GM23338 (cell line): ENCODE measurements at regions not wholly inside any gene's neighbourhood (a gene's known extent, or its start where the extent isn't known, plus 50 kb on each side); places are given as distances from the start of the nearest gene placed in this dataset.

ENCODE experiments used
- ATAC-seq: fragments of 200-7000 bp; cut with Tn5 transposase; 3 replicates; pipeline ENCODE4 v1.9.1; 2020
- DNase-seq: peaks from one replicate; pipeline ENCODE4 v3.0.0-alpha.2; 2015; ENCODE audit warnings: low spot score
- H2AFZ ChIP-seq: fragments of 200-600 bp; sonication (generic); 2 replicates; pipeline ENCODE4 v1.8.0; 2016; ENCODE audit warnings: antibody characterized with exemption, mild to moderate bottlenecking, moderate library complexity
- H3F3A ChIP-seq: fragments of 200-600 bp; sonication (generic); replicated peaks from 2 replicates; pipeline ENCODE4 v1.8.0; 2017; ENCODE audit warnings: antibody characterized with exemption, mixed run types, low read depth
- H3K27ac ChIP-seq: fragments of 200-600 bp; sonication (generic); 2 replicates; pipeline ENCODE4 v1.6.1; 2016; ENCODE audit warnings: low read depth
- H3K27me3 ChIP-seq: fragments of 200-600 bp; sonication (generic); 2 replicates; pipeline ENCODE4 v1.8.0; 2016; ENCODE audit warnings: mild to moderate bottlenecking, mixed run types, moderate library complexity; ENCODE audit not compliant: insufficient read depth
- H3K36me3 ChIP-seq: fragments of 200-600 bp; sonication (generic); 2 replicates; pipeline ENCODE4 v1.8.0; 2016; ENCODE audit warnings: mild to moderate bottlenecking; ENCODE audit not compliant: insufficient read depth
- H3K4me1 ChIP-seq: fragments of 200-600 bp; sonication (generic); 2 replicates; pipeline ENCODE4 v1.8.0; 2016; ENCODE audit warnings: mild to moderate bottlenecking, moderate library complexity; ENCODE audit not compliant: insufficient read depth
- H3K4me2 ChIP-seq: fragments of 200-600 bp; sonication (generic); 2 replicates; pipeline ENCODE4 v1.7.1; 2017; ENCODE audit warnings: mixed run types
- H3K4me3 ChIP-seq: fragments of 200-600 bp; sonication (generic); 2 replicates; pipeline ENCODE4 v1.6.1; 2016; ENCODE audit warnings: mixed run types
- H3K79me2 ChIP-seq: fragments of 200-600 bp; sonication (generic); replicated peaks from 2 replicates; pipeline ENCODE4 v1.8.0; 2017; ENCODE audit warnings: mild to moderate bottlenecking; ENCODE audit not compliant: insufficient read depth
- H3K9me2 ChIP-seq: fragments of 200-600 bp; sonication (generic); 2 replicates; pipeline ENCODE4 v1.8.0; 2017; ENCODE audit not compliant: insufficient read depth
- H4K20me1 ChIP-seq: fragments of 200-600 bp; sonication (generic); replicated peaks from 2 replicates; pipeline ENCODE4 v1.8.0; 2017; ENCODE audit warnings: mild to moderate bottlenecking; ENCODE audit not compliant: insufficient read depth
- H3K27ac Mint-ChIP-seq: 2 replicates; pipeline ENCODE4 v1.8.0; 2020; ENCODE audit warnings: inconsistent platforms, mild to moderate bottlenecking, moderate library complexity, mixed read lengths
- H3K27me3 Mint-ChIP-seq: 3 replicates; pipeline ENCODE4 v1.8.0; 2022; ENCODE audit warnings: low read depth, mild to moderate bottlenecking, moderate library complexity, mixed read lengths, inconsistent platforms; ENCODE audit not compliant: insufficient read depth, poor library complexity
- H3K36me3 Mint-ChIP-seq: 3 replicates; pipeline ENCODE4 v1.8.0; 2021; ENCODE audit warnings: low read depth, mild to moderate bottlenecking, inconsistent platforms, moderate library complexity, mixed read lengths
- H3K4me1 Mint-ChIP-seq: 3 replicates; pipeline ENCODE4 v1.8.0; 2020; ENCODE audit warnings: mild to moderate bottlenecking, inconsistent platforms, mixed read lengths
- H3K4me3 Mint-ChIP-seq: 3 replicates; pipeline ENCODE4 v1.8.0; 2021; ENCODE audit warnings: moderate library complexity, mild to moderate bottlenecking, inconsistent platforms, mixed read lengths
- H3K9me3 Mint-ChIP-seq: 3 replicates; pipeline ENCODE4 v1.8.0; 2020; ENCODE audit warnings: moderate library complexity, mild to moderate bottlenecking, inconsistent platforms, mixed read lengths
- CREB1 ChIP-seq: fragments of 250-450 bp; sonication (Bioruptor Pico); IDR thresholded peaks from 2 replicates; pipeline ENCODE4 v1.5.0; 2020; ENCODE audit warnings: low read depth, mild to moderate bottlenecking, moderate library complexity
- ETS1 ChIP-seq: IDR thresholded peaks from 2 replicates; pipeline ENCODE4 v1.6.1; 2016; ENCODE audit warnings: antibody characterized with exemption
- EZH2 ChIP-seq: fragments of 200-600 bp; sonication (generic); IDR thresholded peaks from one replicate; pipeline ENCODE4 v1.8.0; 2017; ENCODE audit warnings: antibody characterized with exemption, mild to moderate bottlenecking, low read depth; ENCODE audit not compliant: unreplicated experiment
- EZH2phosphoT487 ChIP-seq: fragments of 200-600 bp; sonication (generic); IDR thresholded peaks from one replicate; pipeline ENCODE4 v1.8.1; 2018; ENCODE audit warnings: antibody characterized with exemption; ENCODE audit not compliant: unreplicated experiment
- JUNB ChIP-seq: IDR thresholded peaks from one replicate; pipeline ENCODE4 v1.6.1; 2016; ENCODE audit warnings: antibody characterized with exemption; ENCODE audit not compliant: unreplicated experiment
- NANOG ChIP-seq: IDR thresholded peaks from 2 replicates; pipeline ENCODE4 v1.6.1; 2016; ENCODE audit warnings: antibody characterized with exemption, borderline replicate concordance
- POLR2AphosphoS5 ChIP-seq: IDR thresholded peaks from 2 replicates; pipeline ENCODE4 v1.6.1; 2016; ENCODE audit warnings: antibody characterized with exemption, low read depth
- REST ChIP-seq: IDR thresholded peaks from one replicate; pipeline ENCODE4 v1.6.1; 2018; ENCODE audit warnings: antibody characterized with exemption; ENCODE audit not compliant: unreplicated experiment
- STAT1 ChIP-seq: IDR thresholded peaks from one replicate; pipeline ENCODE4 v1.6.1; 2016; ENCODE audit warnings: antibody characterized with exemption; ENCODE audit not compliant: unreplicated experiment
- ZNF114 ChIP-seq: fragments of 250-450 bp; sonication (Bioruptor Pico); IDR thresholded peaks from 2 replicates; pipeline ENCODE4 v1.5.0; 2020; ENCODE audit warnings: mild to moderate bottlenecking, moderate library complexity
- ZNF331 ChIP-seq: fragments of 250-450 bp; sonication (Bioruptor Pico); IDR thresholded peaks from 2 replicates; pipeline ENCODE4 v1.5.0; 2020; ENCODE audit warnings: low read depth, mild to moderate bottlenecking, moderate library complexity
- ZNF462 ChIP-seq: fragments of 250-450 bp; sonication (Bioruptor Pico); IDR thresholded peaks from 2 replicates; pipeline ENCODE4 v1.5.0; 2020; ENCODE audit warnings: mild to moderate bottlenecking, moderate library complexity

GRCh38 chr2:57934659-57935058, 111.9 kb upstream of the VRK2 start (continued):
- TF ChIP-seq ETS1 (no peak), CREB1 (CRISPR knock-in tag) (no peak), ZNF331 (CRISPR knock-in tag) (no peak)

GRCh38 chr2:57936216-57936615, 110.4 kb upstream of the VRK2 start:
- no peak overlapping the region for H3K27ac ChIP-seq
- H4K20me1 ChIP-seq = no peaks in the 10 kb centered on the region
- H3K9me2 ChIP-seq = no peaks in the 10 kb centered on the region
- no peaks in the 10 kb centered on the region for H3K36me3 ChIP-seq
- H3K4me3 ChIP-seq = no peak overlapping the region
- H3K4me1 ChIP-seq = 0 out of 2 replicates have a peak, but pooled peaks cover 14% of the 10 kb centered on the region
- DNase-seq (no peak), ATAC-seq (no peak)
- H3F3A ChIP-seq = no peaks in the 10 kb centered on the region
- no peaks in the 10 kb centered on the region for H3K27me3 ChIP-seq
- Mint-ChIP-seq H3K4me3 (no peak overlapping the region), H3K27me3 (peaks cover 3% of the 10 kb centered on the region), H3K36me3 (peaks cover 3% of the 10 kb centered on the region; the same call in 2 of the 3 replicates), H3K27ac (no peak overlapping the region), H3K9me3 (peaks cover 10% of the 10 kb centered on the region; the same call in 2 of the 3 replicates), H3K4me1 (peaks cover 6% of the 10 kb centered on the region; the same call in 2 of the 3 replicates)
- H2AFZ ChIP-seq = no peak overlapping the region
- no peaks in the 10 kb centered on the region for H3K79me2 ChIP-seq
- no peak overlapping the region for H3K4me2 ChIP-seq
- no peak for TF ChIP-seq ZNF114 (CRISPR knock-in tag)
- no peak for TF ChIP-seq ZNF331 (CRISPR knock-in tag)
- no peak for TF ChIP-seq STAT1
- TF ChIP-seq ETS1 = no peak
- TF ChIP-seq ZNF462 (CRISPR knock-in tag) = no peak
- TF ChIP-seq POLR2AphosphoS5 = no peak
- no peak for TF ChIP-seq EZH2phosphoT487
- TF ChIP-seq REST = no peak
- no peak for TF ChIP-seq JUNB
- no peak for TF ChIP-seq NANOG
- TF ChIP-seq CREB1 (CRISPR knock-in tag) = no peak
- no peak for TF ChIP-seq EZH2
